Aorta (tissue), 5 donors: ENCODE measurements at regions not wholly inside any gene's neighbourhood (a gene's known extent, or its start where the extent isn't known, plus 50 kb on each side); places are given as distances from the start of the nearest gene placed in this dataset.

Experiments
- ATAC-seq: fragments of 200-7000 bp; cut with Tn5 transposase; one replicate; pipeline ENCODE4 v1.9.1; 2022; ENCODE audit warnings: moderate library complexity; ENCODE audit not compliant: low FRiP score
- DNase-seq, 2 donors: peaks; one replicate each; pipeline ENCODE4 v3.0.0-alpha.2; 2020
- H3K27ac ChIP-seq, 2 donors: one replicate each; pipeline ENCODE4 v1.5.1; 2013; ENCODE audit warnings: low read length in 2 of 2, mild to moderate bottlenecking in 2 of 2, moderate library complexity in 2 of 2, control low read depth in 1 of 2, inconsistent platforms in 1 of 2, low read depth in 1 of 2
- H3K27me3 ChIP-seq, 2 donors: one replicate each; pipeline ENCODE4 v1.6.1; 2013; ENCODE audit warnings: control low read depth in 1 of 2, low read length in 1 of 2, mild to moderate bottlenecking in 1 of 2, moderate library complexity in 1 of 2; ENCODE audit not compliant: insufficient read depth in 2 of 2, control insufficient read depth in 1 of 2
- H3K36me3 ChIP-seq, 2 donors: one replicate each; pipeline ENCODE4 v1.6.1; 2013; ENCODE audit warnings: control low read depth in 1 of 2, low read length in 1 of 2, mild to moderate bottlenecking in 1 of 2; ENCODE audit not compliant: insufficient read depth in 2 of 2, control insufficient read depth in 1 of 2
- H3K4me1 ChIP-seq, 2 donors: one replicate each; pipeline ENCODE4 v1.6.1; 2013; ENCODE audit warnings: low read length in 2 of 2, control low read depth in 1 of 2, mild to moderate bottlenecking in 1 of 2, moderate library complexity in 1 of 2; ENCODE audit not compliant: insufficient read depth in 2 of 2, control insufficient read depth in 1 of 2
- H3K4me3 ChIP-seq, 2 donors: one replicate each; pipeline ENCODE4 v1.5.1; 2013; ENCODE audit warnings: low read length in 2 of 2, control low read depth in 1 of 2, mild to moderate bottlenecking in 1 of 2
- H3K9me3 ChIP-seq: one replicate; pipeline ENCODE4 v1.6.1; 2013; ENCODE audit warnings: mild to moderate bottlenecking, low read length; ENCODE audit not compliant: control insufficient read depth
- WGBS, 2 donors: extraction: QIAGEN DNeasy Blood & Tissue Kit; methylation state at CpG; one replicate each; pipeline ENCODE4 v1.1.7; 2013; 5-methylcytosine and 5-hydroxymethylcytosine counted together
- intact Hi-C, 2 donors: fragments of 100-400 bp; cut with DNase I; formaldehyde crosslinking; loops; one replicate each; pipeline versions ENCODE4 v1.14.2 to v1.15.0; 2022
- donor health status: healthy with polysubstance abuse.
- donor health status: Bipolar disorder and iron deficiency.
- donor health status: DM: no; HTN: no; CAD: no.
- donor health status: DM: no; HTN: no; CAD: no.
- donor health status: DM: yes; HTN: yes; CAD: no.

- H3K4me1 ChIP-seq, result no peaks in the 10 kb centered on the region
- intact Hi-C loops, result no loop called here
- H3K27ac ChIP-seq, result no peak overlapping the region
- H3K27me3 ChIP-seq, result no peaks in the 10 kb centered on the region
- ATAC-seq (no peak), DNase-seq (no peak)
- H3K36me3 ChIP-seq, result no peaks in the 10 kb centered on the region
- H3K9me3 ChIP-seq, result no peaks in the 10 kb centered on the region
- H3K4me3 ChIP-seq, result no peak overlapping the region
Measured at GRCh38 chr1:219113261-219113660, 60.4 kb upstream of the LYPLAL1 start.

GRCh38 chr1:219114014-219114413 is 59.7 kb upstream of the LYPLAL1 start:
- Histone ChIP-seq H3K27me3 (no peaks in the 10 kb centered on the region), H3K36me3 (no peaks in the 10 kb centered on the region), H3K4me1 (no peaks in the 10 kb centered on the region), H3K4me3 (no peak overlapping the region), H3K27ac (no peak overlapping the region), H3K9me3 (no peaks in the 10 kb centered on the region)
- no peak for DNase-seq
- intact Hi-C loops, result no loop called here
- ATAC-seq, result no peak
- 97 to 98% methylated on average over 1 of the region's 1 CpG for WGBS, 2 donors

- H3K36me3 ChIP-seq, result no peaks in the 10 kb centered on the region
- no peak for DNase-seq
- ATAC-seq, result no peak
- no peaks in the 10 kb centered on the region for H3K4me1 ChIP-seq
- no peak overlapping the region for H3K4me3 ChIP-seq
- no peak overlapping the region for H3K27ac ChIP-seq
- no peaks in the 10 kb centered on the region for H3K27me3 ChIP-seq
- intact Hi-C loops, result loop anchor here in 1 of 2 donors (10.0 kb wide), 1 partner anchor 185 kb away; no protein-coding TSS in a partner anchor
- no peaks in the 10 kb centered on the region for H3K9me3 ChIP-seq
Measured at GRCh38 chr1:219119839-219120238, 53.8 kb upstream of the LYPLAL1 start.

GRCh38 chr1:219120624-219121544 is 52.8 kb upstream of the LYPLAL1 start:
- no peaks in the 10 kb centered on the region for H3K4me1 ChIP-seq
- H3K36me3 ChIP-seq, result no peaks in the 10 kb centered on the region
- no peaks in the 10 kb centered on the region for H3K9me3 ChIP-seq
- intact Hi-C loops, result loop anchor here in 1 of 2 donors (10.0 kb wide), 1 partner anchor 184 kb away; no protein-coding TSS in a partner anchor
- H3K4me3 ChIP-seq, result peak overlapping the region in 1 of 2 donors; percentile 26
- peak in 1 of 2 donors; percentile 45 for DNase-seq
- ATAC-seq, result peak; percentile 85
- WGBS, 2 donors, result 4 to 6% methylated on average over 6 of the region's 6 CpGs
- H3K27me3 ChIP-seq, result no peaks in the 10 kb centered on the region
- H3K27ac ChIP-seq, result no peak overlapping the region

GRCh38 chr1:219121679-219122078 is 52.0 kb upstream of the LYPLAL1 start:
- H3K27me3 ChIP-seq, result no peaks in the 10 kb centered on the region
- no peak overlapping the region for H3K4me3 ChIP-seq
- intact Hi-C loops, result loop anchor here in 1 of 2 donors (10.0 kb wide), 1 partner anchor 183 kb away; no protein-coding TSS in a partner anchor
- no peaks in the 10 kb centered on the region for H3K4me1 ChIP-seq
- no peaks in the 10 kb centered on the region for H3K36me3 ChIP-seq
- DNase-seq (no peak), ATAC-seq (no peak)
- WGBS, 2 donors, result 88 to 91% methylated on average over 2 of the region's 2 CpGs
- no peaks in the 10 kb centered on the region for H3K9me3 ChIP-seq
- no peak overlapping the region for H3K27ac ChIP-seq

- Histone ChIP-seq H3K27me3 (no peaks in the 10 kb centered on the region), H3K9me3 (no peaks in the 10 kb centered on the region), H3K27ac (no peak overlapping the region), H3K4me1 (no peaks in the 10 kb centered on the region), H3K4me3 (no peak overlapping the region), H3K36me3 (no peaks in the 10 kb centered on the region)
- DNase-seq, result peak in 1 of 2 donors; percentile 45
- intact Hi-C loops, result loop anchor here in 1 of 2 donors (10.0 kb wide), 1 partner anchor 182 kb away; no protein-coding TSS in a partner anchor
- 3 to 5% methylated on average over 4 of the region's 4 CpGs for WGBS, 2 donors
- no peak for ATAC-seq
Measured at GRCh38 chr1:219123036-219123435, 50.6 kb upstream of the LYPLAL1 start.
